ENCODE measurements at regions not wholly inside any gene's neighbourhood (a gene's known extent, or its start where the extent isn't known, plus 50 kb on each side); places are given as distances from the start of the nearest gene placed in this dataset.

- no peak for TF ChIP-seq CTCF (IDR thresholded peaks at IDR 0.05)
- TF ChIP-seq POLR2A (IDR thresholded peaks at IDR 0.05) = no peak
Measured at GRCh38 chr15:61467823-61468222, 238.7 kb upstream of the RORA start.

Measured in uterus (tissue), 2 donors.